ENCODE measurements at regions not wholly inside any gene's neighbourhood (a gene's known extent, or its start where the extent isn't known, plus 50 kb on each side); places are given as distances from the start of the nearest gene placed in this dataset.

DNA sequence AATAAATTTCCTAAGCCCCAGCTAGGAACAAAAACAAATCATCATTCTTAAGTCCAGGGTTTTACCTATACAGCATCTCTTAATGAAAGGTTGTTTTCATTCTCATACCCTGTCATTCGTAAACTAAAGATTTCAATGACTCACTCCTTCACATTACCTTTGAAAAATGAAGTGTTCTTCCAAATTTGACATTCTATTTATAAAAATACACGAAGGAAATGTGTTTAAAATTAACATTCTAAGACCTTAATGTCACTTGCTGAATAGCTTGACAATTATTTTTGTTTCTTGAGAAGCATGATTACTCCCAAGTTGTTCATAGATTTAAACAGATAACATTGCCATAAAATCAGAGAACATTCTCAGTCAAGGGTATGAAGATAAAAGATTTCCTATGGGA, 1188.3 kb upstream of the SORCS1 start:
- no peak for TF ChIP-seq CTCF (IDR thresholded peaks at IDR 0.05)
- no peak for TF ChIP-seq EP300 (IDR thresholded peaks at IDR 0.05)
- no peak for TF ChIP-seq POLR2A (IDR thresholded peaks at IDR 0.05)

All from ovary (tissue), 3 donors.